Left renal cortex interstitium (tissue), 4 donors: ENCODE measurements at regions not wholly inside any gene's neighbourhood (a gene's known extent, or its start where the extent isn't known, plus 50 kb on each side); places are given as distances from the start of the nearest gene placed in this dataset.
"Not testable (repeated sequence)": the region's sequence is repeated elsewhere in the genome, so short reads cannot be mapped to it uniquely, and the experiment has no call there.

ENCODE experiments used
- DNase-seq, 4 donors: peaks; one replicate each; pipeline ENCODE4 v3.0.0-alpha.2; 2013; ENCODE audit warnings: low read depth in 4 of 4, low spot score in 2 of 4, missing footprints in 1 of 4

DNA sequence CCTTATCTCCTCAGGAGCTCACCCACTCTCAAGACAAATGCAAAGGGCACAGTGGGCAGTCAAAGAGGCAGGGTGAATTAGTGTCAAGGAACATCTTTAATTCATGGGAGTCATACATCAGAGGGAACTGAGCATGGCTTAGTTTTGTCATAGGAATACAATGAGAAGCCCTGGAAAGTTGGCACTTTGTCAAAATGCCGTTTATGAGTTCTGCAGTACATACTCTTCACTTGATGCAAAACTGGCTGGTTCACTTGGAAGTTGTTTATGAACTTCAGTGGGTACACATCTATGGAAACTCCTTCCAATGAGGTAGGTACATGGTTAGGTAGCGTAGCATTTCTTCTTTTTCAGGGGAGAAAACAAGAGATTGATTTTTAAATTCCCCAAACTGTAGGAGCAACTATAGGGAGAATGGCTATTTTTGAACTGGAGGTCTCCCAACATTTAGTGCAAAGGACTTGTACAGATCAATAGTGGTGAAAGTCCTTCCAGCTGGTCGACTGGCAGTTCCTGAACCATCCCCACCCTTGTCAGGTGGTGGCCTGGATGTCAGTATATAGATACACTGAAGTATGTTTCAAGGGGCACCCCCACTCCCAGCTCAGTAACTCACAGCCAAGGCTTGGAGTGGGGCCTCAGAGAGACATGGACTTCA is 580.5 kb downstream of the REEP3 start:
- no peak for DNase-seq

DNA sequence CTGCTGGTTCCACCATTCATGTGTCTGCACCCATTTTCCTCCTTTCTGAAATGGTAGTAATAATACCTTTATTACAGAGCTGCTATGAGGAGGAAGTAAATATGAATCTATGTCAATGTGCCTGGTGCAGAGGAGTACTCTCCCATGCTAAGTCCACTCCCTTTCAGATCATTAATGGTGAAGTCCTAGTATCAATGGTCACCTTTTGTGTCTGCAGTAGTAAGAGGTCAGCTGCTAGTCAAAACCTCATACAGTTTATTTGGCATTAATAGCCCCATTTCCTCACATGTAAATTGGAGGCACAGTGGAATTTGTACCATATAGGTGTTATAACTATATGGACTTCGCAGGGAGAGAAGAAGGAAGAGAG is 581.0 kb downstream of the REEP3 start:
- no peak for DNase-seq

DNA sequence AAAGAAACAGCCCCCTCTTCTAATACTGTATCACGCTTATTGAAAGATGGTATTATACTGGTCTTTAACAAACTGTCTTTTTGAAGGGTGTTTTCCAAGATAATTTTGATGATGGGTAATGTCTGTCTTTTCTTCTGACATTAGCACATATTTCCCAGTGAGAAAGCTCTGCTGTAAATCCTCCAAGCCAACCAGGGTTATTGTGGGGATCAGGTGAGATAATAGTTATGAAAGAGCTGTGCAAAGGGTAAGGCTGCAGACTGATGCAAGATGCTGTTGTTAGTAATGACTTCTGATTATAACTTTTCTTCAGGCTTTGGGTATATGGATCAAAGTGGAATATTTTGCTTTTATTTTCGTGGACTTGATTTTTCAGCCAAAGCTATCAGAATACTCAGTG is 581.7 kb downstream of the REEP3 start:
- DNase-seq: no peak

GRCh38 chr10:64103750-64104470 is 582.7 kb downstream of the REEP3 start:
- DNase-seq: no peak

- DNase-seq: no peak
Observed at GRCh38 chr10:64109926-64110495, 588.8 kb downstream of the REEP3 start.

DNA sequence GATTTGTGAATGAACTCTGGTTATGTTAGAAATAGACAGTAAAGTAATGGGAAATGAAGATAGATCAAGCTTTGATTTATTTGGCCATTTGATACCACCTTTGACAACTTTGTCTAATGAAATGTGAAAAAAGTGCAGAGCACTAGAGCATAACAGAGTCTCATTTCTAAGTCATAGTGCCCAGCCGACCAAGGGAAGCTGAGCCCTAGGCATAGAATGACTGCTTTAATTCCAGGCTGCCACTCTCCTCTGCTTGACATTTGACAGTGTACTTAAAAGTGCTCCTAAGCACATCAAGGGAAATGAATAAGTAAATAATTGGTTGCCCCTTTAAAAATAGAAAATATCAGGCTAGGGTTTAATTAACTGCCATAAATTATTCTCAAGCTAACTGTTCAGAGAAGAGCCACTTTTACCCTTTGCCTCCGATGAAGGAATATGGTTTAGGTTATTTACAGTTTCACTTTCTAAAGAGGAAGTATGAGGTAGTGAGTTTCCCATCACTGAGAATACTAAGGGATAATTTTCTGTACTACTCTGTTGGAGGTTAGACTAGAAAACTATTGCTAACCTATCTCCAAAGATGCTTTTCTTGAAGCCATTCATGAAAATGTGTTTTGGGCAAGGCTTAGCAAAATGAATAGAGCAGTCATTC is 591.6 kb downstream of the REEP3 start:
- peak in 1 of 4 donors; percentile 34 for DNase-seq

DNA sequence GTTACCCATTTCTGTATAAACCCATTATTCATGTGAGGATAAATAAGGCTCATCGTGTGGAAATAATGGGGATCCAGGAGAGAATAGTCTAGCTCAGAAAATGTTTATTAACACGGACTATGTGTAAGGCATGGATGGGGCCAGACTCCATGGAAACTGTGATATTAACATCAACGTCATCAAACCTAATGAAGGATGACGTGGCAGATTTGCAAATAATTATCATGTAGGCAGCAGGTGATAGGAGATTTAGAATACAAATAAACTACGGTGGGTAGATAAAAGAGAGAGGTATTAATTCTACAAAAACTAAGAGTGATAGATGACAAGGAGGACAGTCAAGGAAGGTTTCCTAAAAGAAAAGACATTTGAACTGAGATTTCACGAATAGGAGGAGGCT is 592.2 kb downstream of the REEP3 start:
- no peak for DNase-seq

DNA sequence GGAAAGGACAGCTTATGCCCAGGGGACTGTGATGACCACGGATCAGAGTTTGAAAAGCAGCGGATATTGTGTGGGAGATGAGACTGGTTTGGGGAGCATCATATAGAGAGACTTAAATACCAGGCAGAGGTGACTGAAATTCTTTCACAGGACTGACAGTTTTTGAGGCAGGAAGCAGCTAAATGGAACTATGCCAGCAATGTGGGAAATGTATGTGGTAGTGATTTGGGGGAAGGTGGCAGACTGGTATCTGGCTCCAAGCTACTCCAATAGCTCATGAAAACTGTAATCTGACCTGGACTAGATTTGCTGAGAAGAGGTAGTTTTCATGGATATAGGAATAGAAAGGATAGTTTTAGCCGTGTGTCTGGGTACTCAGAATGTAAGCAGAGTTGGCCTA is 592.6 kb downstream of the REEP3 start:
- DNase-seq: no peak

GRCh38 chr10:64115471-64115870 is 594.3 kb downstream of the REEP3 start:
- no peak for DNase-seq

DNA sequence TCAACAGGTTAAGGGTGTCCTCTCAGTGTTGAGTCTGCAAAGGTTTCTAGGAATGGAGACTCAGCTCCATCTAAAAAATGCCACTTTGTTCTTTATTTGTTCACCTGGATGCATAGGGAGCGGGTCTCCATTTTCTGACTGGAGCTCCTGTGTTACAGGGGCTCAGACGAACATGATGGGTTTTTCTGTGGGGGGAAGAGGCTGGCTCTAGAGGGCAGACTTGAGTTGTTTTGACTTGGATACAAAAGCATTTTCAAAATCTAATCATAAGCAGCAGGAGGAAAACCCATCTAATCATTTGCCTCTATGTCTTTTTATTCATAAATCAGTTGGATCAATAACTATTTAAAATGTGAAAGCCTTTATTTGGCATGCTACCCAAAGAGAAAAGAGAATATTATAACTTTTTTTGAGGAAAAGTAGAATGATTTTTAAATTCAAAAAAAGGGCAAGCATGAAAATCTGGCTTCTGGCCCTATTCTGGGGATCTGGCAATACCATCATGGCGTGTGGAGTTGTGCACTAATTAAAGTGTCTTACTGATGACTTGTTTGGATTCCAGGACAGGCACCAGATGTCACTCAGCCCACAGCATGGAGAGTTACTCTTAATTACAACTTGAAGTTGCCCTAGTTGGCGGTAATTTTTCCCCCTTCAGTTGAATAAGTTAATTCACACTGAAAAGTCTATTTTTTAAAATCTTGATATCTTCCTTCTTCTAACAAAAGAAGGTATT is 594.9 kb downstream of the REEP3 start:
- no peak for DNase-seq

DNA sequence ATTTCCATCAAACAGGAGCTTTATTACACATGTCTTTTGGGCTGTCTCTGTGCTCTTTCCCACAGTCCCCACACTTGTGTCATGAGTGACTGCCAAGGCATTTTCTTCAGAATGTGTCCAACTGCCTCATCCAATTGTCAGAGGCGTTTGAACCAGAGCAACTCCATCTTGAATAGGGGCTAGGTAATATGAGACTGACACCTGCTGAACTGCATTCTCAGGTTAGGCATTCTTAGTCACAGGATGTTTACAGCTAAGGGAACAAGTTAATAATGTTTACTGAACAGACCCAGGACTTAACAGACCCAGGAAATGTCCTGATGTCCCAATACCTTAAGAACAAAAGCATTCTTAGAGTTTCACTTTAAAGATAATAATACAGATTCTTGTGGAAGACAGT is 595.5 kb downstream of the REEP3 start:
- no peak for DNase-seq

DNA sequence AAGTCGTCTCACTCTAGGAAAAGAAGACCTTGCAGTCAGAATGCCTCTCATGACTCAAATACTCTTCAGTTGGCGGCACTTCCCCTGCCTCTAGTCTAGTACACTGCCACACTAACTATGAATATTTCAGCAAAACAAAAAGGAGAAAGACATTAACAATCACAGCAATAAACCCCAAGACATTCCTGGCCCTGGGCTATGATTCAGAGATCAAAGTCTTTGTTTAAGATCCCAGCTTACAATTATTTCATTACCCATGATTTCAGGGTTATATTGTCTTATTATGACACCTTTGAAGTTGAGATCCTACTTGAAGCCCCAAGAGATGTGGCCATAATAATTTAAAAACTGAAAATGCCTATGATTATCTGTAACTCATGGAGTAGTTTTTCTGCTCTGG is 597.5 kb downstream of the REEP3 start:
- no peak for DNase-seq

GRCh38 chr10:64120301-64120980 is 599.2 kb downstream of the REEP3 start:
- DNase-seq: not testable (repeated sequence)

DNA sequence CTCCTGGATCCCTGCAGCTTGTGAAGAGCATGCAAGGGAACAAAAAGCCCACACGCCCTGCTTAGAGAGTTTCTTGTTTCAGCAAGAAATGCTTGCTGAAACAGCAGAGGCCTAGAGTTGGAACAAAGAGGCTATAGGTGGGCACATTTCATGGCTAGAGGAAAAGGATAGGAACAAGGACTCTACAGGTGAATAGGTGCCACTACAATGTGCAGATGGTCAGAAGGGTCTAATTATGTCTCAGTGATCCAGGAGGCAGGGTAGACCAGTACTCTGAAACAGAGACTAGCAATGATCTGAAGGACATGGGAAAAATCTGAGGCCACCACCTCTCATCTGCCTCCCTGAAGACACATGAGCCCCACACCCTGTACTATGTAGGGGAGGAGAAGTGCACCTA is 609.0 kb downstream of the REEP3 start:
- DNase-seq: no peak

DNA sequence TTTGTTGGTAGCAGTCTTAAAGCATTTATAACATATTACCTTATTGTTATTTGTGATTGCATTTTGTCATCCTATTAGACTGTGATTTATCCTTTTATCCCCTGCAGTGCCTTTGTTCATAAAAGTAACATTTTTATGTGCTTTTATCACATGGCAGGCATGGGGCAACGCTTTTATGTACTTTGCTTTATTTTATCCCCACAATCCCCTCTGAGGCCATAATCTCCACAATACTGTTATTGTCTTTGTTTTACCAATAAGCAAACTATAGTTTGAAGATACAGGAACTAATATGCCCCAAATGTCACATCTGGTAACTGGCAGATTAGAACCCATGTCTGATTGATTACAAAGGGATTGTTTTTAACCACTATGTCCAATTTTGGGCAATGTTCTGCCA is 613.5 kb downstream of the REEP3 start:
- no peak for DNase-seq

DNA sequence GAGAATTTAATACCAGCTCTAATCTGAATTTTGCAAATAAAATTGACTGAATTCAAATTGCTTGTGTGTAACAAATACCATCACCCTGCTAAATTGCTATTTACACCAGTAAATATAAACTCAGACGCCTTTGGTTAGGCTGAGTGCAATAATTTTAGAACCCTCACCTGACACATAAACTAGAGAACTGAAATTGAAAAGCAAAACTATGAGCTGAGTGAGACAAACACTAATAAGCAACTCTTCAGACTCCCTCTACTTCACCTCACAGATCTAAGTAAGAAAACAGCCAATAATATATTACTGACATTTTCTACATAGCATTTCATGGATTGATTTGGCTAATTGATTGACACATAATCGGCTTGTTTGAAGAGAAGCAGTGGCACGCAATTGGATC is 621.2 kb downstream of the REEP3 start:
- no peak for DNase-seq

- DNase-seq: no peak
Observed at GRCh38 chr10:64148607-64149006, 627.4 kb downstream of the REEP3 start.

DNA sequence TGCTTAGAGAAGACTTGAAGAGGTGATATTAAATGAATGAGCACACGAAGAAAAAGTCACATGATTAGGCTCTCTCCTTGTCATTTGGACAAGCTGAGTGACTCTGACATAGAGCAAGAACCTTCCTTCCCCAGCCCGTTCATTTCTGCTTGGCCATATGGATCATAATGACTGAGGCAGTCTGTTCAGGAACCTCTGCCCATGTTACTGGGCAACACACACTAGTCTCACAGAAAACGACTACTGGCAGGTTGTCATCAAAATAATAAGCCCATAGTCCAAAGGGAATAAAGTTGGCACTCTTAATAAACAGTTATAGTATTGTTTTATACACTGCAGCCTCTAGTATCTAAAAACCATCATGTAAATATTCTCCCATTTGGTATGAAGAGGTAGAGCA is 635.0 kb downstream of the REEP3 start:
- DNase-seq: no peak

DNA sequence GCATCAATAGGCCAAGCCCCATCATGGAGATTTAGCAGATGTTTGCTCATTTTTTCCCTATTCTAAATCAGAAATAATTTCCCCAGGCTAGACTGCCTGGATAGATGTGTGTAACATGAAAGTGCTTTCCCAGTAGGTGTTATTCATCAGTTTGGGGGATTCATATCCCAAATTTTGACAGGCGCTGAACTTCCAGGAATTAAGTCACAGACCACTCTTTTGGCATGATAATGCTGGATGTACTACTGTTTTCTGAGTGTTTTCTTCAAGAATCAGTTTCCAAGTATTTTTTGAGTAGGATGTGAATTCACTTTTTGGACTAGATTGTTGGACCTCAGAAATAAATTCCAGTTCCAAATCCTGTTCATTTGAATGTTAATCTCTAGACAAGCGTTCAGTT is 637.4 kb downstream of the REEP3 start:
- no peak for DNase-seq
